GM12873 (cell line): ENCODE measurements at regions not wholly inside any gene's neighbourhood (a gene's known extent, or its start where the extent isn't known, plus 50 kb on each side); places are given as distances from the start of the nearest gene placed in this dataset.

Experiments used
- TF ChIP-seq, protein P1 (sequence below): IDR thresholded peaks from 2 replicates; pipeline ENCODE4 v1.5.1; 2012; ENCODE audit warnings: low read depth, mild to moderate bottlenecking, moderate library complexity, low read length, control low read depth; ENCODE audit not compliant: insufficient read depth; ENCODE audit errors: missing control alignments

DNA sequence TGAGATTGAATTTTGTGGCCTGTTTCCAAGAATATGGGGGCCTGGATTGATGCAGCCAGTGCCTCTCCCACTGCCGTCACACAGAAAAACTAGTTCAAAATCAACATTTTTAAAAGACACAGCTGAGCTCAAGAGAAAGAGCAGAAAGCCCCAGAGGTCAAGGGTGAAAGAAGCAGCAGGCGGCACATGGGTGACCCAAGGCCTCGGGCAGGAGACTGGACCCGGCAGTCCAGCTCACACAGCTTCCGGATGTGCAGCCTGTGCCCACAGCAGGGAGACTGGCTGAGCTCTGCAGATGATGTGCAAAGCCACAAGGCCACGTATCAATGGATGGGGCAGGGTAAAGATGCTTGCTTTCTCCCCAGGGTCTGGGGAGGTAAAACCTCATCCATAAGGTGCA lies 50.4 kb upstream of the RNF32 start:
- TF ChIP-seq, protein P1, sequence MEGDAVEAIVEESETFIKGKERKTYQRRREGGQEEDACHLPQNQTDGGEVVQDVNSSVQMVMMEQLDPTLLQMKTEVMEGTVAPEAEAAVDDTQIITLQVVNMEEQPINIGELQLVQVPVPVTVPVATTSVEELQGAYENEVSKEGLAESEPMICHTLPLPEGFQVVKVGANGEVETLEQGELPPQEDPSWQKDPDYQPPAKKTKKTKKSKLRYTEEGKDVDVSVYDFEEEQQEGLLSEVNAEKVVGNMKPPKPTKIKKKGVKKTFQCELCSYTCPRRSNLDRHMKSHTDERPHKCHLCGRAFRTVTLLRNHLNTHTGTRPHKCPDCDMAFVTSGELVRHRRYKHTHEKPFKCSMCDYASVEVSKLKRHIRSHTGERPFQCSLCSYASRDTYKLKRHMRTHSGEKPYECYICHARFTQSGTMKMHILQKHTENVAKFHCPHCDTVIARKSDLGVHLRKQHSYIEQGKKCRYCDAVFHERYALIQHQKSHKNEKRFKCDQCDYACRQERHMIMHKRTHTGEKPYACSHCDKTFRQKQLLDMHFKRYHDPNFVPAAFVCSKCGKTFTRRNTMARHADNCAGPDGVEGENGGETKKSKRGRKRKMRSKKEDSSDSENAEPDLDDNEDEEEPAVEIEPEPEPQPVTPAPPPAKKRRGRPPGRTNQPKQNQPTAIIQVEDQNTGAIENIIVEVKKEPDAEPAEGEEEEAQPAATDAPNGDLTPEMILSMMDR = no peak

DNA sequence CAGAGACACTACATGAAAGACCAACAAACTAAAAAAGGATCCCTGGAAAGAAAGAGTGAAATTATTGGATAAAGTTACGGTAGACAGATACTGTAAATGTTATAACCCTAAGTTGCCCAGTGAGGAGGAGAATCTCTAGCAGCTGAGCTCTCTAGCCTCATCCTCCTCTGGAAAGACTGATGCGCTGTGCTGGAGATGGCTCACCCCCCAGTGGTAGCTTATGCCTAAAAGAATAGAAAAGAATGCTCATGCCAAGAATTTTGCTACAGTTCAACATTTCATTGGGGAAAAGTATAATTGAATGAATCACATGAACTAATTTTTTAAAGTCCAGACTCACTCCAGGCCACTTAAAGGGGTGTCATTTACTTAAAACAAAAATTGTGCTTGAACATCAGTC lies 50.8 kb upstream of the RNF32 start:
- TF ChIP-seq, protein P1 = no peak

DNA sequence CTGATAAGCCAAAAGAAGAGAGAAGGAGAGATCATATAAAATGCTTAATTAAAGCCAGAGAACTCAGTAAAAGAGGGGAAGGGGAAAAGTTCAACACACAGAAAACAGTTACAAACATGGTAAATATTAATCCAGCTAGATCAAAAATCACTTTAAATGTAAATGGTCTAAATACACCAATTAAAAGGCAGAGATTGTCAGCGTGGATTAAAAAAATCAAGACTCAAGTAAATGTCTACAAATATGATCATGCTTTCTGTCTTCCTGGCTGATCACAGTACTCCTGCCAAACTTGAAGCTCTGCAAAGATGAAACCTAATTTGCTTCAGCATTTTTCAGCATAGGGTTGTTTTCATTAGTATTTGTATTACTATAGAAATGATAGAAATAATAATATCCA lies 54.6 kb upstream of the RNF32 start:
- TF ChIP-seq, protein P1 = no peak

DNA sequence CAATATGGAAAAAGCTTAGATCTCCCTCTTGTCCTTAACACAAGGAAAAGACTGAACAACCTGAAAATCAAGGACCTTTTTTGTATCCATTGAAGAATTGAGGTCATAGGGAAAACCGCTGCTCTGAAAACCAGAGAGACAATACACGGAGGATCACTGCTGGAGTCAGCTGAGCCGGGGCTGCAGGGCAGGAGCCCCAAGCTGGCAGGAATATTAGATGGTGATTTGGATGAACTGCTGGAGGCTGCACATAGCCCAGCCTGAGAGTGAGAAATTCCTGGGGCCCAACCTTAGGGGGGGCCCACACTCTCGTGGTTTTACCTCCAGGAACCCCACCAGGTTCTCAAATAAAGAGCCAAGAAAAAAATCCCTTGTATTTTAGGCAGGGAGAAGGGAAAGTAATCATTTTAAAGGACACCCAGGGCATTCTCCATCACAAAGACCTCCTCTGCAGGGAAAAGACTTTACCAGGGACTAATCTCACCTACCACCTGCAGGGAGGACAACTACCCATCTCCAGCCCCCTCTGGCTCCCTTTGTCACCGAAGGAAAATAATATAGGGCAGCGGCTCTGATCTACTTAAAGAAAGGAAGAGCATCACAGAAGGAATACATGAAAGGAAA lies 55.4 kb upstream of the RNF32 start:
- TF ChIP-seq, protein P1 = no peak

DNA sequence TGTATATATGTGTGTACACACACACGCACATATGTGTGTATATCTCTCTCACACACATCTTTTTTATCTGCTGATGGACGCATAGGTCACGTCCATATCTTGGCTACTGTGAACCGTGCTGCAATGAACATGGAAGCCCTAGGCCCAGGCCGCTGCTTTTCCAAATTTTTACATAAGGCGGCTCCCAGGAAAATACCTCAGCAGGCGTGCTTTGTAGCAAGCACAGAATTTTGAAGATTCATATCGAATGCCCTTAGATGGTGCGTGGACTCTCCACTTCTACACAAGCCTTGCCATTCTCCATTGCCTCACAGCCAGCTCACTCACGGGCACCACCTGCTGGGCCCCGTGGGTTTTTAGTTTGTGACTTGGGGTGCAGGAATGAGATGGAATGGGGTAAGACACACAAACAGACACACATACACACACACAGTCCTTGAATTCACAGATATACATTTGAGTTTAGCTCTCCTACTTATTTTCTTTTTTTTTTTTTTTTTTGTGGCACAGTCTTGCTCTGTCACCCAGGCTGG lies 57.9 kb upstream of the RNF32 start:
- TF ChIP-seq, protein P1 = peak; percentile 41

DNA sequence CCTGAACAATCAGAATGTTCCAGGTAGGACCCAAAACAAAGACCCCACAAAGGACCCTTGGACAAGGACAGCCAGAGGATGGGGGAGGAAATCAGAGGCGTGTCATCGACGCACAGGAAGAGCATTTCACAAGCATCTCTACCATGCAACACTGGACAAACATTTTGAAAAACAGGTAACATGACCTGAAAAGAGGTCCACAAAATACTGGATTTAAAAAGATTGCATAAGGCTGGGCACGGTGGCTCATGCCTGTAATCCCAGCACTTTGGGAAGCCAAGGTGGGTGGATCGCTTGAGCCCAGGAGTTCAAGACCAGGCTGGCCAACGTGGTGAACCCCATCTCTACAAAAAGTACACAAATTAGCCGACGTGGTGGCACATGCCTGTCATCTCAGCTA lies 60.5 kb upstream of the RNF32 start:
- TF ChIP-seq, protein P1 = no peak

DNA sequence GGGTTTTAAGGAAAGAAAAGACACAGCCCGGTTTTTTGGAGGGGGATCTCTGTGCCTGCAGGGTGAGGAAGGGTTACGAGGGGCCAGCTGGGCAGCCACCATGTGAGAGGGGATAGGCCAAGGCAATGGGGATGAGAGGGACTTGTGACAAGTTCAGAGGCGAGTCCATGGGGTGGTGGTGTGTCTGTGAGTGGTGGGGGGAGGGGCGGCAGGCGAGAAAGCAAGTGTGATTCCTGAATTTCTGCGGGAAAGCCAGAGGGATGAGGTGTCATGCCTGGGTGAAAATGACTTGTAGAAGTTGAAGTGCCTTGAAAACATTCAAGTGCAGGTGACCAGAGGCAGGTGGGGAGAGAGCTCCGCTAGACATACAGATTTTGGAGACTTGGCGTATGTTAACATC lies 61.0 kb upstream of the RNF32 start:
- TF ChIP-seq, protein P1 = no peak
